Ishikawa (cell line): ENCODE measurements at regions not wholly inside any gene's neighbourhood (a gene's known extent, or its start where the extent isn't known, plus 50 kb on each side); places are given as distances from the start of the nearest gene placed in this dataset.

Experiments
- CEBPB ChIP-seq: IDR thresholded peaks from 2 replicates; pipeline ENCODE4 v1.6.1; 2012
- CREB1 ChIP-seq: IDR thresholded peaks from 2 replicates; pipeline ENCODE4 v1.6.1; 2012; ENCODE audit warnings: low read depth
- EGR1 ChIP-seq: IDR thresholded peaks from 2 replicates; pipeline ENCODE4 v1.6.1; 2012
- EP300 ChIP-seq: IDR thresholded peaks from 2 replicates; pipeline ENCODE4 v1.6.1; 2012; ENCODE audit warnings: borderline replicate concordance
- FOXM1 ChIP-seq: IDR thresholded peaks from 2 replicates; pipeline ENCODE4 v1.6.1; 2012; ENCODE audit warnings: low read depth, borderline replicate concordance
- NFIC ChIP-seq: IDR thresholded peaks from 2 replicates; pipeline ENCODE4 v1.6.1; 2012
- RAD21 ChIP-seq: IDR thresholded peaks from 2 replicates; pipeline ENCODE4 v1.6.1; 2012; ENCODE audit warnings: low read depth
- TAF1 ChIP-seq: IDR thresholded peaks from 2 replicates; pipeline ENCODE4 v1.6.1; 2012; ENCODE audit warnings: low read depth, mild to moderate bottlenecking
- TCF12 ChIP-seq: IDR thresholded peaks from 2 replicates; pipeline ENCODE4 v1.6.1; 2012; ENCODE audit warnings: low read depth
- TEAD4 ChIP-seq: IDR thresholded peaks from 2 replicates; pipeline ENCODE4 v1.6.1; 2012
- YY1 ChIP-seq: IDR thresholded peaks from 2 replicates; pipeline ENCODE4 v1.6.1; 2012; ENCODE audit warnings: low read depth
- ZBTB7A ChIP-seq: IDR thresholded peaks from 2 replicates; pipeline ENCODE4 v1.6.1; 2012; ENCODE audit warnings: low read depth
- TF ChIP-seq, protein P1 (sequence below): IDR thresholded peaks from 2 replicates; pipeline ENCODE4 v1.6.1; 2012
- TF ChIP-seq, protein P2 (sequence below): IDR thresholded peaks from 2 replicates; pipeline ENCODE4 v1.6.1; 2012
- TF ChIP-seq, protein P3 (sequence below): IDR thresholded peaks from 2 replicates; pipeline ENCODE4 v1.6.1; 2012; ENCODE audit warnings: low read depth, mild to moderate bottlenecking

DNA sequence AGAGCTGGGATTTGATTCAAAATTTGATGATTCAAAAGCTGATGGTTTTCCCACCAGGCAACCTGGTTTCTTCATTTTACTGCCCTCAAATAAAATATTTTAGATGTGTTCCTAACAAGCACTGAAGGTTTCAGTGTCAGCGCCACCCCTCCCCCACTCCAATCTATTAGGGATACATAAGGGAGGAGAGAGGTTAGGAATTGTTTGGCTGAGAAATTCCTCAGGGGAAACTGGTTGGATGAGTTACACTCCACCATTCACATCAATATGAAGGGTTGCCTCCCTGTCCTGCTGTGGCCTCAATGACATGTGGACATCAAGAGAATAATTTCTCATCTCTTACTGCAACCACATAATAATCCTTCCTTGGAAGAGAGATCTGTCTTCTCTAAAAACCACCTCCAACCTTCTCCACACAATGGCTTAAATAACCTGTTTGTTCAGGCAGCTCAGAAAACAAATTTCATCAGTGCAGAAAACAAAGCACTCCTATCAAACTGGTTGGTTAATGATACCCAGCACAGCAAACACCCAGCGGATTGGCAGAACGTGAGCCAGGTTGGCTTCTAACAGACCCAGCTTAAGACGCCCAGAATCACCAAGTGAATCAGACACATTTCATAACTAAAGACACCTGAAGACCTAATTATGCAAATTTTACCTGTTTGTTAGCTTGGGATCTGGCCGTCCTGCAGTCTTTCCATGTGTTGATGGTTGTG, 136.0 kb upstream of the SGK1 start:
- no peak for TF ChIP-seq CREB1
- TF ChIP-seq ZBTB7A, result no peak
- no peak for TF ChIP-seq TEAD4
- TF ChIP-seq, protein P1, sequence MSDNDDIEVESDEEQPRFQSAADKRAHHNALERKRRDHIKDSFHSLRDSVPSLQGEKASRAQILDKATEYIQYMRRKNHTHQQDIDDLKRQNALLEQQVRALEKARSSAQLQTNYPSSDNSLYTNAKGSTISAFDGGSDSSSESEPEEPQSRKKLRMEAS, result no peak
- TF ChIP-seq TAF1, result no peak
- TF ChIP-seq TCF12, result no peak
- TF ChIP-seq, protein P2, sequence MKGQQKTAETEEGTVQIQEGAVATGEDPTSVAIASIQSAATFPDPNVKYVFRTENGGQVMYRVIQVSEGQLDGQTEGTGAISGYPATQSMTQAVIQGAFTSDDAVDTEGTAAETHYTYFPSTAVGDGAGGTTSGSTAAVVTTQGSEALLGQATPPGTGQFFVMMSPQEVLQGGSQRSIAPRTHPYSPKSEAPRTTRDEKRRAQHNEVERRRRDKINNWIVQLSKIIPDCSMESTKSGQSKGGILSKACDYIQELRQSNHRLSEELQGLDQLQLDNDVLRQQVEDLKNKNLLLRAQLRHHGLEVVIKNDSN, result no peak
- no peak for TF ChIP-seq FOXM1
- no peak for TF ChIP-seq RAD21
- no peak for TF ChIP-seq YY1
- no peak for TF ChIP-seq CEBPB
- TF ChIP-seq, protein P3, sequence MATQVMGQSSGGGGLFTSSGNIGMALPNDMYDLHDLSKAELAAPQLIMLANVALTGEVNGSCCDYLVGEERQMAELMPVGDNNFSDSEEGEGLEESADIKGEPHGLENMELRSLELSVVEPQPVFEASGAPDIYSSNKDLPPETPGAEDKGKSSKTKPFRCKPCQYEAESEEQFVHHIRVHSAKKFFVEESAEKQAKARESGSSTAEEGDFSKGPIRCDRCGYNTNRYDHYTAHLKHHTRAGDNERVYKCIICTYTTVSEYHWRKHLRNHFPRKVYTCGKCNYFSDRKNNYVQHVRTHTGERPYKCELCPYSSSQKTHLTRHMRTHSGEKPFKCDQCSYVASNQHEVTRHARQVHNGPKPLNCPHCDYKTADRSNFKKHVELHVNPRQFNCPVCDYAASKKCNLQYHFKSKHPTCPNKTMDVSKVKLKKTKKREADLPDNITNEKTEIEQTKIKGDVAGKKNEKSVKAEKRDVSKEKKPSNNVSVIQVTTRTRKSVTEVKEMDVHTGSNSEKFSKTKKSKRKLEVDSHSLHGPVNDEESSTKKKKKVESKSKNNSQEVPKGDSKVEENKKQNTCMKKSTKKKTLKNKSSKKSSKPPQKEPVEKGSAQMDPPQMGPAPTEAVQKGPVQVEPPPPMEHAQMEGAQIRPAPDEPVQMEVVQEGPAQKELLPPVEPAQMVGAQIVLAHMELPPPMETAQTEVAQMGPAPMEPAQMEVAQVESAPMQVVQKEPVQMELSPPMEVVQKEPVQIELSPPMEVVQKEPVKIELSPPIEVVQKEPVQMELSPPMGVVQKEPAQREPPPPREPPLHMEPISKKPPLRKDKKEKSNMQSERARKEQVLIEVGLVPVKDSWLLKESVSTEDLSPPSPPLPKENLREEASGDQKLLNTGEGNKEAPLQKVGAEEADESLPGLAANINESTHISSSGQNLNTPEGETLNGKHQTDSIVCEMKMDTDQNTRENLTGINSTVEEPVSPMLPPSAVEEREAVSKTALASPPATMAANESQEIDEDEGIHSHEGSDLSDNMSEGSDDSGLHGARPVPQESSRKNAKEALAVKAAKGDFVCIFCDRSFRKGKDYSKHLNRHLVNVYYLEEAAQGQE, result no peak

DNA sequence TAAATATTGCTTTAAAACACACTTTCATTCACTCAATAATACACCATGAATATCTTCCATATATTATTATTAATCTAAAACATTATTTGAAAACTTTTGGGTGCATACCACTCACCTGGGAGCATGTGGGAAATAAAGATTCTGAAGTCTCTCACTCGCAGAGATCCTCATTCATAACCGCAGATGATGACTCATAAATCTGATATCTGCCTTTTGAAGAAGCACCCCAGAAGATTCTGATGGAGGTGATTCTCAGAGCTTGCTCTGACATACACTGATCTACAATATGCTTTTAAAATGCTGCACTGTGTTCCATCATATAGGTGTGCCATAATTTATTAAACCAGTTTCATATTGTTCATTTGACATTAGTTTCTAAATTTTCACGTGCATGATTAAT, 135.0 kb upstream of the SGK1 start:
- TF ChIP-seq FOXM1, result no peak
- TF ChIP-seq RAD21, result no peak
- no peak for TF ChIP-seq TAF1
- TF ChIP-seq EGR1, result no peak
- TF ChIP-seq ZBTB7A, result no peak
- no peak for TF ChIP-seq NFIC
- TF ChIP-seq CREB1, result no peak
- no peak for TF ChIP-seq YY1
- TF ChIP-seq TEAD4, result no peak
- TF ChIP-seq, protein P2, result no peak
- TF ChIP-seq, protein P3, result no peak
- TF ChIP-seq, protein P1, result no peak
- no peak for TF ChIP-seq CEBPB

GRCh38 chr6:134451529-134451928, 133.6 kb upstream of the SGK1 start:
- TF ChIP-seq FOXM1 (no peak), RAD21 (no peak)

DNA sequence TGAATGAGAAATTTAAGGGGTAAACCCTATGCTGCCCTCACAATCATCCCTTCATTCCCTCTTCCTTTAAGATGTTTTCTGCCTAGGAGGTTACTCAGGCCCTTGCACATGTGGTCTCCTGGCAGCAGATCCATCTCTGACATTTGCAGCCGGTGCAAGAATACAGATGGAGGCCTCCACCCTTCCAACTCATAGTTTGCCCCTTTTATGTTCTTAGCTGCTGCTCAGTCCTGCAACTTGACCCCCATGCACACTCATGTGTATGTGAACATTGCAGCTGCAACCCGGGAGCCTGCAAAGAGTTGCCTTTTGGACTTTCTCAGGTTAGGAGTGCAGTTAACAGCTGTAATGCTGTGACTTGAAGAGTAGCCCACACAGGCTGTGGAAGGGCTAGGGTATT, 131.9 kb upstream of the SGK1 start:
- TF ChIP-seq TEAD4, result no peak

GRCh38 chr6:134449004-134449403, 131.1 kb upstream of the SGK1 start:
- TF ChIP-seq YY1, result no peak
- TF ChIP-seq TEAD4, result no peak
- TF ChIP-seq, protein P3, result no peak
- no peak for TF ChIP-seq TCF12
- no peak for TF ChIP-seq EGR1
- no peak for TF ChIP-seq CREB1
- TF ChIP-seq NFIC, result no peak
- TF ChIP-seq, protein P1, result no peak
- no peak for TF ChIP-seq FOXM1
- TF ChIP-seq CEBPB, result no peak
- no peak for TF ChIP-seq TAF1
- TF ChIP-seq RAD21, result no peak
- no peak for TF ChIP-seq ZBTB7A
- TF ChIP-seq, protein P2, result no peak
- TF ChIP-seq EP300, result no peak
